Tongue (tissue), 1 donor: ENCODE measurements at regions not wholly inside any gene's neighbourhood (a gene's known extent, or its start where the extent isn't known, plus 50 kb on each side); places are given as distances from the start of the nearest gene placed in this dataset.
"Not testable (repeated sequence)": the region's sequence is repeated elsewhere in the genome, so short reads cannot be mapped to it uniquely, and the experiment has no call there.

Source experiments
- DNase-seq: peaks from one replicate; pipeline ENCODE4 v3.0.0-alpha.2; 2015

- DNase-seq: no peak
These were observed 106.7 kb upstream of the LCORL start for GRCh38 chr4:18128241-18128640.

GRCh38 chr4:18127030-18127429, 105.5 kb upstream of the LCORL start:
- DNase-seq: no peak

- no peak for DNase-seq
These were observed 92.3 kb upstream of the LCORL start for GRCh38 chr4:18113710-18114331.

GRCh38 chr4:18111081-18111480, 89.5 kb upstream of the LCORL start:
- DNase-seq: no peak

GRCh38 chr4:18110099-18110498, 88.5 kb upstream of the LCORL start:
- peak; percentile 32 for DNase-seq

- DNase-seq: no peak
These were observed 88.1 kb upstream of the LCORL start for GRCh38 chr4:18109676-18110075.

- not testable (repeated sequence) for DNase-seq
These were observed 86.4 kb upstream of the LCORL start for GRCh38 chr4:18107848-18108528.

GRCh38 chr4:18106620-18107019, 85.1 kb upstream of the LCORL start:
- no peak for DNase-seq

GRCh38 chr4:18105030-18106011, 83.8 kb upstream of the LCORL start:
- no peak for DNase-seq

- no peak for DNase-seq
These were observed 82.5 kb upstream of the LCORL start for GRCh38 chr4:18103876-18104605.

GRCh38 chr4:18100657-18101056, 79.1 kb upstream of the LCORL start:
- no peak for DNase-seq

GRCh38 chr4:18090447-18090846, 68.9 kb upstream of the LCORL start:
- not testable (repeated sequence) for DNase-seq

GRCh38 chr4:18082236-18082635, 60.7 kb upstream of the LCORL start:
- no peak for DNase-seq

- no peak for DNase-seq
These were observed 60.2 kb upstream of the LCORL start for GRCh38 chr4:18081708-18082107.

GRCh38 chr4:18077808-18078207, 56.3 kb upstream of the LCORL start:
- no peak for DNase-seq

- DNase-seq: no peak
These were observed 54.4 kb upstream of the LCORL start for GRCh38 chr4:18075823-18076433.

GRCh38 chr4:18071894-18072293, 50.3 kb upstream of the LCORL start:
- no peak for DNase-seq
